ENCODE measurements at regions not wholly inside any gene's neighbourhood (a gene's known extent, or its start where the extent isn't known, plus 50 kb on each side); places are given as distances from the start of the nearest gene placed in this dataset.

- in situ Hi-C loops (cut with MboI; ENCODE audit: low pct_unique_long_range_greater_than_20kb, low sequenced_read_pairs, unreplicated experiment) = no loop called here
- DNase-seq (ENCODE audit: low spot score) = no peak
- no peak for TF ChIP-seq CTCF (IDR thresholded peaks at IDR 0.05; ENCODE audit: extremely low read depth, insufficient read depth, missing control alignments)
These were observed 205.4 kb upstream of the SETMAR start for GRCh38 chr3:4097801-4098200.

- in situ Hi-C loops (cut with MboI; ENCODE audit: low pct_unique_long_range_greater_than_20kb, low sequenced_read_pairs, unreplicated experiment) = no loop called here
- no peak for TF ChIP-seq CTCF (IDR thresholded peaks at IDR 0.05; ENCODE audit: extremely low read depth, insufficient read depth, missing control alignments)
- DNase-seq (ENCODE audit: low spot score) = no peak
These were observed 203.6 kb upstream of the SETMAR start for GRCh38 chr3:4099607-4100006.

- TF ChIP-seq CTCF (IDR thresholded peaks at IDR 0.05; ENCODE audit: extremely low read depth, insufficient read depth, missing control alignments) = no peak
- DNase-seq (ENCODE audit: low spot score) = no peak
- in situ Hi-C loops (cut with MboI; ENCODE audit: low pct_unique_long_range_greater_than_20kb, low sequenced_read_pairs, unreplicated experiment) = no loop called here
These were observed 195.7 kb upstream of the SETMAR start for GRCh38 chr3:4107430-4107829.

- no peak for TF ChIP-seq CTCF (IDR thresholded peaks at IDR 0.05; ENCODE audit: extremely low read depth, insufficient read depth, missing control alignments)
- in situ Hi-C loops (cut with MboI; ENCODE audit: low pct_unique_long_range_greater_than_20kb, low sequenced_read_pairs, unreplicated experiment) = no loop called here
- DNase-seq (ENCODE audit: low spot score) = no peak
These were observed 189.2 kb upstream of the SETMAR start for GRCh38 chr3:4113811-4114522.

GRCh38 chr3:4119119-4119518, 184.1 kb upstream of the SETMAR start:
- TF ChIP-seq CTCF (IDR thresholded peaks at IDR 0.05; ENCODE audit: extremely low read depth, insufficient read depth, missing control alignments) = no peak
- no peak for DNase-seq (ENCODE audit: low spot score)
- in situ Hi-C loops (cut with MboI; ENCODE audit: low pct_unique_long_range_greater_than_20kb, low sequenced_read_pairs, unreplicated experiment) = no loop called here

GRCh38 chr3:4125576-4125975, 177.6 kb upstream of the SETMAR start:
- in situ Hi-C loops (cut with MboI; ENCODE audit: low pct_unique_long_range_greater_than_20kb, low sequenced_read_pairs, unreplicated experiment) = no loop called here
- DNase-seq (ENCODE audit: low spot score) = no peak
- TF ChIP-seq CTCF (IDR thresholded peaks at IDR 0.05; ENCODE audit: extremely low read depth, insufficient read depth, missing control alignments) = no peak

Measured in GM13977 (cell line).